ENCODE measurements at regions not wholly inside any gene's neighbourhood (a gene's known extent, or its start where the extent isn't known, plus 50 kb on each side); places are given as distances from the start of the nearest gene placed in this dataset.
"Not testable (repeated sequence)": the region's sequence is repeated elsewhere in the genome, so short reads cannot be mapped to it uniquely, and the experiment has no call there.

DNA sequence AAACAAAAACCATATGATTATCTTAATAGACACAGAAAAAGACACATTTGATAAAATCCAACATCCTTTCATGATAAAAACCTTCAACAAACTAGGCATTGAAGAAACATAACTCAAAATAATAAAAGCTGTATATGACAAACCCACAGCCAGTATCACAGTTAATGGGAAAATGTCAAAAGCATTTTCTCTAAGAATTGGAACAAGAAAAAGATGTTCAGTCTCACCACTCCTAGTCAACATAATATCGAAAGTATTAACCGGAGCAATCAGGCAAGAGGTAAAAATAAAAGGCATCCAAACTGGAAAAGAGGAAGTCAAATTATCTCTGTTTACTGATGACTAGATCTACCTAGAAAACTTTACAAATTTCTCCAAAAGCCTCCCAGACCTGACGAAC, 684.2 kb upstream of the SPRY2 start:
- no peak for ATAC-seq

DNA sequence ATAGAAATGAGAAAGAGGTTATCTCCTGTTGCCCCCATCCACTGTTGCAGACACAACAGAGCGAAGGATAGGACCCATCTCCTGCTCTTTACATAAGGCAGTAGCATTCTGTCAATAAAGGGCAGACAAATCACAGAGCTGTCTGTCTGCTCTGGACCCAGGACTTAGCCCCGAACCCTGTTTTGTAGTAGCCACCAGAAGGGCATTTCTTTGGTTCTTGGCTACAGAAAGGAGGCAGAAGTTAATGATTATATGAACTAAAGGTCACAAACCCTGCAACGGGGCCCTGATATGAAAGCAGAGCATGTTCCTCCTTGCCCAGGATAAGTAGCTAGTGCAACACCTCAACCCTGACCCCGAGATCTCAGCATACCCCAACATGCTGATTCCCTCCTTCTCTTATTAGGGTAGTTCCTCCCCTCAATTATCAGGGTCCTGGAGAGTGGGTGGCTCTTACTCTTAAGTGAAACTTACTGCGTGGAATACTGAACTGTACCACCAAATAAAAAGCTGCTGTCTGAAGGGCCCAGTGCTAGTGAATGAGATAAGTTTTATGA, 680.4 kb upstream of the SPRY2 start:
- DNase-seq, result no peak
- ATAC-seq, result no peak

More for the DNA sequence above, 684.2 kb upstream of the SPRY2 start:
- DNase-seq, result no peak

DNA sequence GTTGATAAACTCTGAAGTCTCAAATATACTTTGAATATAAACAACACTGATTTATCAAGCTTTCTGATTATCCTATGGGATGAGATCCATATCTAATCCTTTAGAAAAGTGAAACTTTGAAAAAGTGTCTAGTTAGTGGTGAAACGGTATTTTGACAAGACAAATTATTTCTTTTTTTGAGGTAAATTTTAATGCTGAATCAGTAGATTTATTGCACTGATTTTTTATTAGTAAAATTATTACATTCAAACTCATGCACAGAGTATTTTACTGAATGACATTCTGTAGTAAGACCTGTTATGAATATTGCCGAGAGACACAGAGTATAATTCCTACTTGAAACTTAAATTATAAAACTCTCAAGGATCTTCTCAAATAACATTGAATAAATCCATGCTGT, 679.1 kb upstream of the SPRY2 start:
- ATAC-seq (no peak), DNase-seq (no peak)

GRCh38 chr13:81018936-81019335, 678.0 kb upstream of the SPRY2 start:
- ATAC-seq, result no peak
- no peak for DNase-seq

DNA sequence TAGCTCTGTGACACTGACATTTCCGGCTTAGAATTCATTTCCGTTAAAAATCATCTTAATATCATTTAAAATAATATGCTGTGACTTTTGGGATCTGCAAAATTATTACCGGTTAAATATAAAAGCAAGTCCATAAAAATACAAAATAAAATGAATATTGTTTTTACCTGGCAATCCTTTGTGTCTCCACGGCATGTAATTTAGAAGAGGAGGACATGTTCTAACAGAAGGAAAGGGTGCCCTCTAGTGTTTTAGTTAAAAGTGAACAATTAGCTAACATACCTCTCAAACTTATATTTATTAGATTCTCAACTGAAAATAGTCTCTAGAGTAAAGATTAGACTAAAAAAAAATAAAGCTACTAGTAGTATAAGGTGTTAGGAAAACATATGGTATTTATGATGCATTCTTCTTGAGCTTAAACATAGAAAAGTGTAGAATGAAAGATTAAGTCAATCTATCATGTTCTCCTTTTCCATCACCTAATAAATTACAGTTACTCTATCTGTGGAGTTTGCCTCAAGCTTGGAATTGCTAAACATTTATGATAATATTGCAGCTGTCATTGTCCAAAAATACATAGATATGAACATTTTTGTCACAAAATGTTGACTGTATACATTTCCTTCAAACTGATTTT, 676.7 kb upstream of the SPRY2 start:
- ATAC-seq, result no peak

DNA sequence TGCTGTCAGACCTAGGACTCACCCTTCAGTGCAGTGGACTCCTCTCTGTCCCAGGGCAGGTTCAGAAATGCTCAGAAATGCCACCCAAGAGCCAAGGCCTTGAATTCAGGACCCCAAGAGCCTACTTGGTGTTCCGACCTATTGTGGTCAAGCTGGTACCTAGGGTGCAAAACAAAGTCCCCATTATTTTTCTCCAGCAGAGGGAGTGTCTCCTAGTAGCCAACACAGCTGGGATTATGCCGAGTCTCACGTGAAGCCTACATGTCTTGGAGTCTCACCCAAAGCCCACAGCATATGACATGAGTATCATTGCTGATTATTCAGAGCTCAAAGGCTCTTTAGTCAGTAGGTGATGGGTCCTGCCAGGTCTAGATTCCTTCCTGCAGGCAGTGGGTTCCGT, 671.1 kb upstream of the SPRY2 start:
- no peak for DNase-seq
- ATAC-seq, result no peak

More for the DNA sequence above, 676.7 kb upstream of the SPRY2 start:
- DNase-seq, result no peak

- no peak for ATAC-seq
These were observed 661.0 kb upstream of the SPRY2 start for GRCh38 chr13:81001828-81002385.

GRCh38 chr13:80998603-80999002, 657.7 kb upstream of the SPRY2 start:
- ATAC-seq, DNase-seq: not testable (repeated sequence)

More at GRCh38 chr13:81001828-81002385, 661.0 kb upstream of the SPRY2 start:
- DNase-seq, result no peak

- DNase-seq (no peak), ATAC-seq (no peak)
These were observed 648.8 kb upstream of the SPRY2 start for GRCh38 chr13:80989747-80990146.

DNA sequence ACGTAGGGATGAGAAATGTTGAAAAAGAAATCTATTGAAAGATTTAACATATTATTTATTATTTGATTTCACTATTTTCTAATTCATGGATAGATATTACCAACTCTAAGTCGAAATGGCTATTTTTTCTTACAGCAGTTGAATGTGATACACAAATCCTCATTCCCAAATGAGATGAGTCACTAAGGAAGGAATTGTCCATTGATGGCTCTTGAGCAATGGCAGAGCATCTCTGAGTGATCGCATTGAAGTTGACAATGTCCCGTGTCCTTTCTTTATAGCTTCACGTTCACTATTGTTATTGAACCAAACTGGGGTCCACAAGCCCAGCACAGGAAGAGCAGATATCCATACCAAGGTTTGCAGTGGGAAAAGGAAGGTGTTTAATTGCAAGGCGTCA, 648.3 kb upstream of the SPRY2 start:
- no peak for ATAC-seq

GRCh38 chr13:80988391-80989151, 647.6 kb upstream of the SPRY2 start:
- DNase-seq (no peak), ATAC-seq (no peak)

More for the DNA sequence above, 648.3 kb upstream of the SPRY2 start:
- no peak for DNase-seq

DNA sequence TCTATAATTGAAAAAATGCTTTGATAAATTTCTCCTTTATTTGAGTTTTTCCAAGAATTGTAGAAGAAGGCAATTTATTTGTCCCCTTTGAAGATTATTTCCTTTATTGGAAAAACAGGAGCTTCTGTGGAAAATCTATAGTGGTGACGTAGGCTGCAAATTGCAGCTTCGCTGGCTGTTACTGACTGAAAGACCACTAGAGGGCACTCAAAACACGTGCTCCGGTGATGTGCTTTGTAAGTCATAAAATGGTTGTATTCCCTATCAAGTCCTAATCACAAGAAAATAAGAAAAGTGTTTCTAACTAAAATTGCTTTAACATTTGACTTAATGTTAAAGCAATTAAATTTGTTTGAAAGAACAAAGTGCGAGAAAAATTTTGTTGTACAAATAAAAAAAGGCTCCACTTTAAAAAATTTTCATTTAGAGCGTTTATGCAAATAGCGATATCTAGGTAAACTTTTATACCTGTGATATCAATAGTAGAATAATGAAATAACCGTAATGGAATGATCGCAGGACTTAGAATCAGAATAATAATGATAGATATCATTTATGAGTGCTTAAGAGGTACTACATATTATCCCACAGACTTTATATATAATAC, 638.2 kb upstream of the SPRY2 start:
- DNase-seq, result peak; percentile 24
- no peak for ATAC-seq

DNA sequence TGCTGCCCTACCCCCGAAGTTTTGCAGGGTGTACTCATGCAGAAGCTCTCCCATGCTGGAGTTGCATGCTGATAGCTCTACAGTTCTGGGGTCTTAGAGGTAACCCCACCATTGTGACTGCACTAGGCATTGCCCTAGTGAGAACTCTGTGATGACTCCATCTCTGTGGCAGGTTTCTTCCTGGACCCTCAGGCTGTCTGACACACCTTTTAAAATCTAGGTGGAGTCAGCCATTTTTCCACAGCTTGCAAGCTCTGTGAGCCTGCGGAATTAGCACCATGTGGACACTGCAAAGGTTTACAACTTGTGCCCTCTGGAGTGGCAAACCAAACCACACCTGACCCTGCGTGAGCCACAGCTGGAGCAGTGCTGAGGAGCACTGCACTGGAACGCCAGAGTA, 636.2 kb upstream of the SPRY2 start:
- DNase-seq (no peak), ATAC-seq (no peak)

DNA sequence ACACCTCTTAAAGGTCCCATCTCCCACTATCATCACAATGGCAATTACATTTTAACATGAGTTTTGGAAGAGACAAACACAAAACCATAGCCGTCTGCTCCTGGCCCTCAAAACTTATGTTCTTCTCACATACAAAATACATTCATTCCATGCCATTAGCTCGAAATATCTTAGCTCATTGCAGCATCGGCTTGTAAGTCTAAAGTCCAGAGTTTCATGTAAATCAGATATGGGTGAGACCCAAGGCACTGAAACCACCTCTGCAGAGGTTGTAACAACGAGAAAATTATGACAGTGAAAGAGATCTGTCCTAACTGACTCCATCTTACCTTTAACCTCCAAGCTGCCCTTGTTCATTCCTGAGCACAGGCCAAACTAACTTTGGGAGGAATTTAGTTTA, 635.0 kb upstream of the SPRY2 start:
- ATAC-seq, result no peak
- no peak for DNase-seq

GRCh38 chr13:80973721-80974120, 632.8 kb upstream of the SPRY2 start:
- no peak for ATAC-seq
- DNase-seq, result no peak

DNA sequence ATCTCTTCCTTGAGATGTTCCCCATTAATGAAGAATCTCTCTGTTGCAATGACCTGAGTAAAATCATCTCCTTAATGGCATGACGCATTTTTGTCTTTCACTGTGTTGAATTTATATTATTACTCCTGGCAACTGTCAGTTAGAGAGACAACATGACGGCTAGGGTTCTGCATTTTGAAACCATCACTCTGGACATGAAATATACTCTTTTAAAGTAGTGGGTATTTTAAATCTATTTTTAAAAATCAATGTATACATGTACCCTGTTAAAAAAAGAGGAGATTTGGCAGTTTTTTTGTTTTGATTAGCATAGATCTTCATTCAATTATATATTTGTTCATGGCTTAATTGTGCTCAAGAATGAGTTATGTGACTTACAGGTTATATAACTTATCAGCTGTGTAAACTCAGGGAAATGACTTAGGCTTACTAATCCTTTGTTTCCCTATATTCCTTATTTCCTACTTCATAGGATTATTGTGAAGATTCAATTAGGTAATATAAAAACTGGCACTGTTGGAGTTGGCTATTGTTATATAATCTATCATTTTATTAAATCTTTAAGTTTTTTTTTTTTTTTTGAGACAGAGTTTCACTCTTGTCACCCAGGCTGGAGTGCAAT, 632.0 kb upstream of the SPRY2 start:
- no peak for DNase-seq
- no peak for ATAC-seq

DNA sequence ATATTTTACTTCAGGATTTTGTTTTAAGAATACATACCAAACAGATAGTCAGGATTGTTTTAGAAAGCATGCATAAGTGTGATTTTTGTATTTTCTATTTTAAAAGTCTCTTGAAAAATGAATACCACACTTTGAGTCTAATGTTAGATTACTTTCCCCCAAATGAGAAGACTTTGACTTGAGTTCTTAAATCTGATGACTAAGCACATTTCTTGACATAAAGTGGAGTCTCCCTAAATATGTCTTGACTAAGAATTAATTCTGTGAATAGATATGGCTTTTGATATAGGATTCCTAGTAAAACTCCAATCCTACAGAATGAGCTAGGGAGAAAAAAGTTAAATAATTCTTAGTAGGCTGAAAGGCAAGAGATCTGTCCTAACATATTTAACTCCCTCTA, 624.2 kb upstream of the SPRY2 start:
- DNase-seq (no peak), ATAC-seq (no peak)

DNA sequence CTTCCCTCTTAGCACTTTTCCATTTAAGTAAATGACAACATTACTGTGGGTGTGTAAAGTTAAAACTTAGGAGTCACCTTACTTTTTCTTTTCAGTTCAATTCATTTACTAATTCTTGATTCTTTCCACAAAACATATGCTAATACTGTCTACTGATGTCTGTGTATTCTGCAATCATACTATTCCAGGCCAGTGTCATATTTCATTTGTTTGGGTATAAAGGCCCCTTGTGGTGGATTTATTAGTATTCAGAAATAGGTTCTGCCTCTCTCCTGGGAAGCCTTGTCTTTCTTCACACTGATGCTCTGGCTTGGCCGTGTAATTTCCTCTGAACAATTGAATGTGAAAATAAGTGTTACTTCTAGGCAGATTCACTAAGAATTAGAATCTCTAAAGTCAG, 621.9 kb upstream of the SPRY2 start:
- ATAC-seq (no peak), DNase-seq (no peak)

DNA sequence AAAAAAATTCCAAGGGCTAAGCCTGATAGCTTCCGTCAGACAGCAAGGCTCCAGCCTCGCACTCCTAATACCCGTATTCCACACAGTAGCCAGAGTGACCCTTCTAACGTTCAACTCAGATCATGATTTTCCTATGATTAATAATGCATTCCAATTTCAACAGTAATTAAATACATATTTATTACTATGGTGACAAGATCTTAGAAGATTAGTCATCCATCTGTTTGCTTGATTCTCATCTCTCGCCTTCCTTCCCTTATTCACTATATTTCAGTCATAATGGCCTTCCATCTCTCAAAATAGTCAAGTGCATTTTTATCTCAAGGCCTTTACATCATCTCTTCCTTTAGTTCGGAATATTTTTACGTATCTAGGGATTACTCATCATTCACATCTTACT, 621.2 kb upstream of the SPRY2 start:
- DNase-seq (no peak), ATAC-seq (no peak)

GRCh38 chr13:80957019-80957655, 616.2 kb upstream of the SPRY2 start:
- no peak for ATAC-seq
- DNase-seq, result no peak

- no peak for DNase-seq
- ATAC-seq, result no peak
These were observed 614.6 kb upstream of the SPRY2 start for GRCh38 chr13:80955501-80955900.

DNA sequence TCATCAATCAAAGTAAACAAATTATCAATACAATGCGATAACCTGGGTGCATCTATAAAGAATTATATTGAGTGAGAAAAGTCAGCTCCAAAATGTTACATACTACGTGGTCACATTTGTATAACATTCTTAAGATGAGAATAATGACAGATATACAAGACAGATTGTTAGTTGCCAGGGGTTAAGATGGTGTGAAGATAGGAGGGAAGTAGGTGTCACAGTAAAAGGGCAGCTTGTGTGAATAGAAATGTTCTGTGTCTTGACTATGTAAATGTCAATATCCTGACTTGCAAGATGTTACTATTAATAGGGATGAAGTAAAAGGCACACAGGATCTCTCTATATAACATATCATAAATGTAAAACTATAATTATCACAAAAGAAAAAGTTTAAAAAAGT, 611.2 kb upstream of the SPRY2 start:
- DNase-seq (no peak), ATAC-seq (no peak)
